Astrocyte of the cerebellum (primary cell): ENCODE measurements at regions not wholly inside any gene's neighbourhood (a gene's known extent, or its start where the extent isn't known, plus 50 kb on each side); places are given as distances from the start of the nearest gene placed in this dataset.

ENCODE experiments used
- DNase-seq: peaks from one replicate; pipeline ENCODE4 v3.0.0-alpha.2; 2011; ENCODE audit warnings: low read depth
- H3K4me3 ChIP-seq: 2 replicates; pipeline ENCODE4 v1.5.1; 2011; ENCODE audit warnings: mild to moderate bottlenecking, low read depth, low read length, moderate library complexity
- CTCF ChIP-seq: IDR thresholded peaks from 2 replicates; pipeline ENCODE4 v1.5.1; 2012; ENCODE audit warnings: low read length, low read depth, moderate library complexity, mild to moderate bottlenecking; ENCODE audit errors: missing control alignments
- in situ Hi-C: cut with HindIII; loops from 2 replicates; pipeline ENCODE4 v1.10.0; 2017; ENCODE audit warnings: low sequenced_read_pairs

- no peak for DNase-seq
- in situ Hi-C loops, result no loop called here
- no peak for TF ChIP-seq CTCF
These were observed 401.1 kb upstream of the PODXL start for GRCh38 chr7:131957338-131958020.

GRCh38 chr7:131956864-131957263, 400.4 kb upstream of the PODXL start:
- no peak for DNase-seq
- in situ Hi-C loops, result no loop called here

More at GRCh38 chr7:131957338-131958020, 401.1 kb upstream of the PODXL start:
- H3K4me3 ChIP-seq, result no peak overlapping the region

DNA sequence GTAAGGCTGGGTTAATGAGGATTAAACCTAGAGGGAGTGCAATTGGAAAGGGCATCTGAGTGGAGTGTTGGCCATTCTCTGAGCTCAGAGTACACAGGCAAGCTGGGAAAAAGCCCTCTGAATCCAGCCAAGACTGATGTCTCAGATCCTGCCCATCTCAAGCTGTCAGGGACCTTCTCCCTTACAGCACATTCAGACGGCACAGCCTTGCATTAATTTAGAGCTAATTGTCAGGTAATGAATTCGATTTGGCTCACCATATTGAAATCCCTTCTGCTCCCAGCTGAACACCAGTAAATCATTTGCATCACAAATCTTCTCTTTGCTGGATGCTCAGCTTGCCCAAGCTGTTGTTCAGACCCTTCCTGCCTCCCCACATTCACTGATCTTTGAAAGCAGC, 399.3 kb upstream of the PODXL start:
- no peak overlapping the region for H3K4me3 ChIP-seq
- TF ChIP-seq CTCF, result no peak
- in situ Hi-C loops, result no loop called here
- DNase-seq, result no peak

More at GRCh38 chr7:131956864-131957263, 400.4 kb upstream of the PODXL start:
- no peak overlapping the region for H3K4me3 ChIP-seq
- no peak for TF ChIP-seq CTCF

- TF ChIP-seq CTCF, result no peak
- no peak for DNase-seq
- no peak overlapping the region for H3K4me3 ChIP-seq
- in situ Hi-C loops, result no loop called here
These were observed 396.8 kb upstream of the PODXL start for GRCh38 chr7:131953184-131953583.

- TF ChIP-seq CTCF, result no peak
- no peak for DNase-seq
- in situ Hi-C loops, result no loop called here
- no peak overlapping the region for H3K4me3 ChIP-seq
These were observed 395.9 kb upstream of the PODXL start for GRCh38 chr7:131952365-131952764.

DNA sequence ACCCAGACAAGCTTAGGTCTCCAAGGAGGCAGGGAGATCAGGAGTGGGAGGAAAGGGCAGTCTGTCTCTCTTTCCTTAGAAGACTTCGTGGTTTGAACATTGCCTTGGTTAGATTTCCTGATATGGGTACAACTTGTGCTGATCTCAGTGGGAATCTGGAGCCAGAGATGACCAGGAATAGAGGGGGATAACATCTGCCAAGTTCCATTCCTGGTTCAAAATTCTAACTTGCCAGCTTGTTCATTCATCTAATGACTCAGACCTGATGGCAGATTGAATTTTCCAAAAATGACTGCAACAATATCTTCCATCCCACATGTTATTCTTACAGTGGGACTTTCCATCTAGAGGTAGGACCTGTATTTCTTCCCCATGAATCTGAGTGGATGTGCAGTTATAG, 394.3 kb upstream of the PODXL start:
- in situ Hi-C loops, result no loop called here
- DNase-seq, result no peak
- no peak for TF ChIP-seq CTCF

More for the DNA sequence above, 394.3 kb upstream of the PODXL start:
- H3K4me3 ChIP-seq, result no peak overlapping the region
